ENCODE measurements at regions not wholly inside any gene's neighbourhood (a gene's known extent, or its start where the extent isn't known, plus 50 kb on each side); places are given as distances from the start of the nearest gene placed in this dataset.

DNA sequence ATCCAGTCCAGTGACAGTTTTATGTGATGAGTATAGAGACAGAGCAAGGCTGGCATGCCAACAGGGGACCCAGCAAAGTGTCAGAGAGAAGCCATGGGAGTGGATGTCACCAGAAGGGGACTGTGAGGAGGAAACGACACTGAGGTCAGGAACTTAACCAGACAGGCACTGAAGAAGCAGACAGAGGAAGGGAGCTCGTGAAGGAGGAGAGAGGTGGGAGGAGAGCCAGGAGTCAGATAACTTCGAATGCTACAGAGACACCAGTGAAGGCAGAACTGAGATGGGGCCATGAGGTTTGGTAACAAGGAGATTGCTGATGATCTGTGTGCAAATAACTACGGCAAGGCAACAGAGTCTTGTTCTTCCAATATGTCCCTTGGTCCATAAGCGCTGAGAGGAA, 211.1 kb upstream of the FOXA2 start:
- no peak for DNase-seq

GRCh38 chr20:22795871-22796270, 211.5 kb upstream of the FOXA2 start:
- DNase-seq: no peak

- no peak for DNase-seq
These were observed 212.2 kb upstream of the FOXA2 start for GRCh38 chr20:22796469-22797077.

DNA sequence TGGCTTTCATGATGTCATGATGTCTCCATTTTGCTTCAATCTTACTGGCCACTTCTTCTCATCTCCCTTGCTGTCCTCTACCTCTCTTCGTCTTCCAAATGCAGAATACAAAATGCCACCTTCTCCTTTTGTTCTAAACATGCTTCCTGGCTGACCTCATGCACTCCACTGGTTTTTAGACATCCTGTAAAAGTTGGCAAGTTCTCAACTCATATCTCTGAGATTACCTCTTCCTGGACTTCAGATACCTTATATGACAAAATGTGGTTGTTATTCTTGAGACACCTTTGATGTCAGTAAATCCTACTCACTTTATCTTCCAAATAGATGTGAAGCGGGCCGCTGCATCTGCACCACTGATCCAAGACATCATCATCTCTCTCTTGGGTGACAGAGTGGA, 212.7 kb upstream of the FOXA2 start:
- no peak for DNase-seq

DNA sequence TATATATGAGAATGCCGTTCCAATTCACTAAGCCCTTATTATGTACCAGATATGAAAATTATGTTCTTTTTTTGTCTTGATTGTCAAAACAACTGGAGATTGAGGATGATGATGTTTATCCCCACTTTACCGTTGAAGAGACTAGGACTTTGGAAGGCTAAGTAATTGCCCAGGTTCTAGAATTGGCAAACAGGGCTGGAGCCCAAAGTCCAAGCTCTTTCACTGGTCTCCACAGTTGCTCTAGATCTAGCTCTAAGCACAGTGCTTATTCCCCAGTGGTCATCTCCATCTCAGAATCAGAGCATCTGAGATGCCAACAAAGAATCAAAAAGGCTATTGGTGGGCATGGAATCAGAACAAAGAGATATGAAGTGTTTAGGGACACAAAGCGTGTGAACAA, 215.3 kb upstream of the FOXA2 start:
- DNase-seq: no peak

- DNase-seq: no peak
These were observed 215.8 kb upstream of the FOXA2 start for GRCh38 chr20:22800129-22800528.

GRCh38 chr20:22801528-22801927, 217.2 kb upstream of the FOXA2 start:
- no peak for DNase-seq

- DNase-seq: no peak
These were observed 217.9 kb upstream of the FOXA2 start for GRCh38 chr20:22802296-22802695.

GRCh38 chr20:22805219-22805618, 220.8 kb upstream of the FOXA2 start:
- DNase-seq: no peak

DNA sequence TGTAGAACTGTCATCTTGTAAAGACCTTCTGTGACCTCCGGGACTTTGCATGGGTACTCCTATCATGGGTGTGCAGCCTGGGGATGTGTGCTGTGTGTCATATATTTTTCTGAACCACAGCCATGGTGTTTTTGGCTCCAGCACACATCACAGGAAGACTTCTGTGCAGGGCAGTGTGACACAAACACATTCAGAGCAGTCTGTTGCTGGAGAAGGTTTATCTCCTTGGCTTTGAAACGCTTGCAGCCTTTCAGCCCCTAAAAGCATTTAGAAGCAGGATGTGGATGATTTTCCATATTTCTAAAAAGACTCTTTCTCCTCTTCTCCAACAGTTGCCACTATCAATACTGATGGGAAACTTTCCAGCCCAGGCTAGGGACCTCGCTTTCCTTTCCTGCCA, 221.6 kb upstream of the FOXA2 start:
- DNase-seq: no peak

DNA sequence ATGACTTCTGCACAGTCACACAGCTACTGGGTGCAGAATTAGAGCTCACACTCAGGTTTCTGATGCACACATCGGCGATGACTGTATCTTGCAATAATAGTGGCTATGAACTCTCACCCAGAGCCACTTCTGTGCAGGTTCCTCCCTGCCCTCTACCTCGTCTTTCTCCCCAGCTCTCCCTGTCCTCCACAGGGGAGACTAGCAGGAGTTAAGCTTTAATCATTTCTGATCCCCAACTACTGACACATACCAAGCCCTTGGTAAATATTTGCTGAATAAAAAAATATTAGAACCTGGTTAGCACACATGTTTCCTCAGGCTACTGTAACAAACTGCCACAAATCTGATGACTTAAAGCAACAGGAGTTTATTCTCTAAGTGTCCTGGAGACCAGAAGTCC, 222.7 kb upstream of the FOXA2 start:
- no peak for DNase-seq

DNA sequence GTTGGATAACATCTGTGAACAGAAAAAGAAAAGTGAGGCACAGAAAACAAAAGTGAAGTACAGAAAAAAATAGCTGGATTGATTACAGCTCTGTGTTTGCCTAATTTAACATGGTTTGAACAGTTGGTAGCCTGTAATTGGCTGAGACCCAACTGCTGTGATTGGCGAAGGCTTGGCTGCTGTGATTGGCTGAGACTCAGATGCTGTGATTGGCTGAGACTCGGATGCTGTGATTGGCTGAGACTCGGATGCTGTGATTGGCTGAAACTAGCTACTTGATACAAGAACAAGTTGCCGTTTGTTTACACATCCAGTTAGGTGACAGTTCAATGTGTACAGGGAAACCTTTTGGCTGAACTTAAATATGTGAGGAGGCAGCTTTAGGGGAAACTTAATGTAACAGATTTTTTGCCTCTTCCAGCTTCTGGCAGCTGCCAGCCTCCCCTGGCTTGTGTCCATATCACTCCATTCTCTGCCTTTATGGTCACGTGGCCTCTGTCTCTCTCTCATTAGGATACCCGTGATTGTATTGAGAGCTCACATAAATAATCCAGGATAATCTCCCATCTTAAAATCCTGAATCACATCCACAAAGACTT, 223.4 kb upstream of the FOXA2 start:
- DNase-seq: no peak

DNA sequence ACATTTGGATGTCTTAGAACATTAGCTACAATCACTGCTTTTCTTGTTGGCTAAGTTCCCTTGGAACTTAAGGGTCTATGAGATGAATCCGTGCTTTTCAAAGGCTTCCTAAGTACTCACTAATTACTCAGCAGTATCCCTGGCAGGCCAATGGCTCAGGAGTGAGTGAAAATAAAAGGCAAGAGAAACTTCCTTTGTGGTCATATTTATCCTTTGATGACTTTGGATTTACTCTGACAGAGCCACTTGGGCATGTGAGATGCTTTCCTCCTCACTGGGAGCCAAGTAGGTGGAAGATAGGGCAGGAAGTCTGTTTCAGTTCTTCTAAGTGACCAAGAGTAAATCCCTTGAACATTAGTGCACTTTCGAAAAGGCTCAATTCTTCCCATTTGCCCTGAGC, 224.3 kb upstream of the FOXA2 start:
- DNase-seq: no peak

GRCh38 chr20:22810030-22810429, 225.1 kb upstream of the SSTR4 start:
- DNase-seq: no peak

DNA sequence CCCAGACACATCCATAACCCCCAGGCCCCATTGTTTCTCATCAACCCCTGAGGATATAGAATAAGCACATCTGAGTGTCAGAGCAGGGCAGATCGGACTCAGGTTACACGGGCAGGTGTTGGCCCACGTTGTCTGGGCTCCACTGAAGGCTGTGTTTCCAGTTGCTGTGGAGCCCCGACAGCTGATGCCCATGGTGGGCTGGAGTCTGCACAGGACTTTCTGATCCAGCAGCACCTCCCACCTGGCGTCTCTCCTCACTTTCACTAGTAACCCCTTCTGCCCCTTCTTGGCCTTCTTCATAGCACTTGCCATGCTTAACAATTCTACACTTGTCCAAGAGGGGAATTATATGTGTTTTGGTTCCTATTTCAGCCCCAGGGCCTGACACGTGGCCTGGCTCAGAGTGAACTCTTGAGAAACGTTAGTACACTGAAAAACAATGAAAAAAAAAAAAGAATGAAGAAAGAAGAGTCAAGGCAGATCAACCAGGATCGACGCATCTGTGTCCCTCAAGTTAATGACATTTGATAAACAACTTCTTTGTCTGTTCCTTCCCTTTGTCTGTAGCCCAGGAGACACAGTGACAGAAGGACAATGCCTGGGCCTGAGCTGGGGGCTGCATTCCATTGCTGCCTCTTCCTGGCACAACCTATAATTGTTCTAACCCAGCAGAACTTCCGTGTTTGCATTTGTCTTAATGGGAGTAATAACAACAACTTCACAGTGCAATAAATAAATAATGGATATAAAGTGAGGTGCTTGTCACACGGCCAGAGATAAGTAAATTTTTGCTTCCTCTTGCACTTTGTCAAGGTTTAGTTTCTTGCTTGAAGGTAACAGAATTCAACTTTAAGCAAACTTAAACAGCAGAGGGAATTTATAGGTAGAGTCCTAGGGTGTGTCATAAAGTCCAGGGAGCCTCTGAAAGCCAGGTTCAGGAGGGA, 224.2 kb upstream of the SSTR4 start:
- no peak for DNase-seq

GRCh38 chr20:22814471-22815205, 220.5 kb upstream of the SSTR4 start:
- DNase-seq: no peak

- DNase-seq: no peak
These were observed 219.9 kb upstream of the SSTR4 start for GRCh38 chr20:22815206-22815551.

DNA sequence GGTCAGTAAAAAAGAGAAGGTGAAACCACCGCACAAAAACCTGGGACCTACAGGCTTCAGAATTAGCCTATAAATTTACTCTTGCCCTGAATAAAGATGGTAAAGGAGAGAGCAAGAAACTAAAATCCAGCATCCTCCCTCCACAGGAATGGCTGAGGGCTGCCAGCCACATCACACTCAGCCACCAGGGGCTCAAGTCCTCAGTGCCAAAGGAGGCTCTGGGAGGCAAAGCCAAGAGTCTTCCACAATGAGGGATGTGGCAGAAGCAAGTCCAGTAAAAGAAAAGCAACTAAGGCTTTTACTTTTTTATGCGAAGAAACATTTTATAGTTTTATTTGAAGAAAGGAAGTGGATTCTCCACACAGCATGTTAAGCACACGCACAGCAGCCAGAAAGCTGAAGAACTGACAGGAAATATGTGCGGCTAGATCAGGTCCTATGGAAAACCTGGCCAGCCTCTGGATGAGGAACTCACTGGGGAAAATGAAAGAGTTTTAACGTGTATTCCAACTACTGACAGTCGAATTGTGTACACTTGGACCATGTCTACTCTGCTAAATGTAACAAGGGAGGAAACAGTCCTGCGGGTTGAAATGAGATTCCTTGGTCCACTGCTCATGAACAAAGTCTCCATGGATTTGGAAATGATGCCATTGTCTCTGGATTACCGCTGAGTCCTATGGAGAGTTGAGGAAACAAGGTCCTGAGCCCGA, 219.4 kb upstream of the SSTR4 start:
- no peak for DNase-seq

DNA sequence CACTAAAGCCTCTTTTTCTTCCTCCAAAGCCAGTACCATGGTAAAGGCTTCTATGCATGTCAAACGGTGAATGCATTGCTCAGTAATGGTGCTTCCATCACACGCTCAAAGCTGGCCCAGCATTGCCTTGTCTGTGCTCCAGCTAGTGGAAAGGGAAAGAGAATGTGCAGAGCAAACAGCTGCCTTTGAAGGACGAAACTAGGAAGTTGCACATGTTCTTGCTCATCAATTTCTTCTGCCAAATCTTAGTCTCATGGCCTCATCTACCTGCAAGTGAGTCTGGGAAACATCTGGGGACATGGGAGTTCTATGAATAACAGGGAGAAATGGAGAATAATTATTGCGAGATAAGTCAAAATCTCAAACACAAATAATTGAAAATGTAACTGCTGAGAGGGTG, 216.5 kb upstream of the SSTR4 start:
- no peak for DNase-seq

- no peak for DNase-seq
These were observed 216.0 kb upstream of the SSTR4 start for GRCh38 chr20:22819112-22819511.

GRCh38 chr20:22819784-22820183, 215.3 kb upstream of the SSTR4 start:
- no peak for DNase-seq

- DNase-seq: no peak
These were observed 213.9 kb upstream of the SSTR4 start for GRCh38 chr20:22821081-22821727.

All from CD4-positive, alpha-beta T cell treated with Interleukin-4 for 4 hours (primary cell).